Fibroblast of lung (primary cell): ENCODE measurements at regions not wholly inside any gene's neighbourhood (a gene's known extent, or its start where the extent isn't known, plus 50 kb on each side); places are given as distances from the start of the nearest gene placed in this dataset.

Experiments
- DNase-seq, 2 donors: peaks; one replicate each; pipeline versions ENCODE4 v3.0.0 to v3.0.0-alpha.2; 2010; ENCODE audit warnings: low read depth in 2 of 2
- H2AFZ ChIP-seq: 2 replicates; pipeline ENCODE4 v1.5.1; 2012; ENCODE audit warnings: low read length, control low read depth, inconsistent platforms
- H3K27ac ChIP-seq: 2 replicates; pipeline ENCODE4 v1.5.1; 2011; ENCODE audit warnings: low read length, control low read depth; ENCODE audit not compliant: insufficient read depth
- H3K27me3 ChIP-seq: 2 replicates; pipeline ENCODE4 v1.5.1; 2011; ENCODE audit warnings: mild to moderate bottlenecking, low read length; ENCODE audit not compliant: control insufficient read depth, insufficient read depth
- H3K36me3 ChIP-seq: 2 replicates; pipeline ENCODE4 v1.5.1; 2011; ENCODE audit warnings: low read length; ENCODE audit not compliant: control insufficient read depth, insufficient read depth
- H3K4me1 ChIP-seq: 2 replicates; pipeline ENCODE4 v1.5.1; 2011; ENCODE audit warnings: low read length; ENCODE audit not compliant: control insufficient read depth, insufficient read depth; ENCODE audit errors: extremely low read depth
- H3K4me2 ChIP-seq: 2 replicates; pipeline ENCODE4 v1.5.1; 2011; ENCODE audit warnings: low read length, control low read depth; ENCODE audit not compliant: insufficient read depth; ENCODE audit errors: extremely low read depth
- H3K4me3 ChIP-seq, 4 experiments: fragments of 200-600 bp in 1 of 4; sonication (generic) in 1 of 4; replicated peaks in 1 of 4; 2 replicates each; pipeline ENCODE4 v1.5.1; 2011 to 2016; ENCODE audit warnings: low read length in 4 of 4, low read depth in 3 of 4, mild to moderate bottlenecking in 3 of 4, control low read depth in 2 of 4, inconsistent platforms in 1 of 4, mixed read lengths in 1 of 4; ENCODE audit not compliant: insufficient read depth in 1 of 4; ENCODE audit errors: control extremely low read depth in 1 of 4
- H3K79me2 ChIP-seq: 2 replicates; pipeline ENCODE4 v1.5.1; 2012; ENCODE audit warnings: mild to moderate bottlenecking, low read length, inconsistent platforms; ENCODE audit not compliant: control insufficient read depth, insufficient read depth
- H3K9ac ChIP-seq: 2 replicates; pipeline ENCODE4 v1.5.1; 2011; ENCODE audit warnings: mild to moderate bottlenecking, low read length, control low read depth; ENCODE audit not compliant: insufficient read depth
- H3K9me3 ChIP-seq: 2 replicates; pipeline ENCODE4 v1.5.1; 2012; ENCODE audit warnings: low read depth, low read length; ENCODE audit not compliant: control insufficient read depth, insufficient read depth
- H4K20me1 ChIP-seq: 2 replicates; pipeline ENCODE4 v1.5.1; 2011; ENCODE audit warnings: low read length; ENCODE audit not compliant: control insufficient read depth, insufficient read depth; ENCODE audit errors: extremely low read depth
- EZH2 ChIP-seq: IDR thresholded peaks from 2 replicates; pipeline ENCODE4 v1.5.1; 2012; ENCODE audit warnings: low read length, control low read depth, mild to moderate bottlenecking; ENCODE audit errors: missing control alignments
- TF ChIP-seq, protein P1 (sequence below), 2 donors: IDR thresholded peaks in 1 of 2; conservative IDR thresholded peaks in 1 of 2; 1 replicate in 1 of 2; 2 replicates in 1 of 2; pipeline ENCODE4 v1.5.1; 2011 to 2012; ENCODE audit warnings: low read length in 2 of 2, control low read depth in 1 of 2, inconsistent platforms in 1 of 2, low read depth in 1 of 2, mild to moderate bottlenecking in 1 of 2

DNA sequence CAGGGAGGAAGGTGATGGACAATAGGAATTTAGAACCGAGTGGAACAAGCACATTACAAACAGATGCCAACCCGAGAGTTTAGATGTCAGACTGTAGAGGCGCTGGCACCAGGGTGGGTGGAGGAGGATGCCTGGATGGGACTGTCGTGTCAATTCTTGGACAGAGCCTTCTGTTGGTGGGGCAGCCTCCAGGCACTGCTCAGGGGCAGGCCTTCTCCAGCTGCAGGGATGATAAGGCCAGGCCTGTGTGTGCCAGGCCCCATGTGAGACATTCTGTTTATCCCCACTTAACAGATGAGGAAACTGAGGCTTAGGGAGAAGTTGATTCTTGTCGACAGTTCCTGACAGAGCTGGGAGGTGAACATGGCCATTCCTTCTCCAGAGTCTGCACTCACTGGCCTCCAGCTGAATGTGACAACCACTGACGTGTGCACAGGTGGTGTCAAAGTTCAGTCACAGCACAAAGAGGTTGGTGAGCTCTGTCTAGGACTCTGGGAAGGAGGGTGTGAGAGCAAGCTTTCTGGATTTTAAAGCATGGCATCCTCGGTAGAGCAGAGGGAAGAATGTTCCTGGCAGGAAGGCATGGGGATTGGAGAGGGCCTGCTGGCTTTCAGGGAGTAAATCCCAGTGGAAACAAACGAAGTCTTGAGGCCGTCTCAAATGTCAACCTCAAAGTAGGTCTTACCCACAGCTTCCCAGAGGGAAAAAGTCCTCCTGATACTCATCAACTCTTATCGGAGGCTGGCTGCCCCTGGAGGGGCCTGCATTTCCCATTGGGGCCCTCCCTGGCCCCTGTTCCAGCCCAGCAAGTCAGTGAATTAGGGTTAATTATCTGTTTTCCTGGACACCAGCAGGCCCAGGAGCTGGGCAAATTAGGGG, 52.4 kb downstream of the GLI2 start:
- no peak overlapping the region for H3K27ac ChIP-seq
- DNase-seq: no peak
- H3K36me3 ChIP-seq: no peaks in the 10 kb centered on the region
- H3K27me3 ChIP-seq: no peaks in the 10 kb centered on the region
- TF ChIP-seq EZH2: no peak
- TF ChIP-seq, protein P1, sequence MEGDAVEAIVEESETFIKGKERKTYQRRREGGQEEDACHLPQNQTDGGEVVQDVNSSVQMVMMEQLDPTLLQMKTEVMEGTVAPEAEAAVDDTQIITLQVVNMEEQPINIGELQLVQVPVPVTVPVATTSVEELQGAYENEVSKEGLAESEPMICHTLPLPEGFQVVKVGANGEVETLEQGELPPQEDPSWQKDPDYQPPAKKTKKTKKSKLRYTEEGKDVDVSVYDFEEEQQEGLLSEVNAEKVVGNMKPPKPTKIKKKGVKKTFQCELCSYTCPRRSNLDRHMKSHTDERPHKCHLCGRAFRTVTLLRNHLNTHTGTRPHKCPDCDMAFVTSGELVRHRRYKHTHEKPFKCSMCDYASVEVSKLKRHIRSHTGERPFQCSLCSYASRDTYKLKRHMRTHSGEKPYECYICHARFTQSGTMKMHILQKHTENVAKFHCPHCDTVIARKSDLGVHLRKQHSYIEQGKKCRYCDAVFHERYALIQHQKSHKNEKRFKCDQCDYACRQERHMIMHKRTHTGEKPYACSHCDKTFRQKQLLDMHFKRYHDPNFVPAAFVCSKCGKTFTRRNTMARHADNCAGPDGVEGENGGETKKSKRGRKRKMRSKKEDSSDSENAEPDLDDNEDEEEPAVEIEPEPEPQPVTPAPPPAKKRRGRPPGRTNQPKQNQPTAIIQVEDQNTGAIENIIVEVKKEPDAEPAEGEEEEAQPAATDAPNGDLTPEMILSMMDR (conservative IDR thresholded peaks at IDR 0.05 in 1 of 2, IDR thresholded peaks at IDR 0.05 in 1 of 2; ENCODE audit: low read depth in 1 of 2, low read length in 2 of 2): no peak
- peaks cover 3% of the 10 kb centered on the region for H3K79me2 ChIP-seq
- no peak overlapping the region for H3K9ac ChIP-seq
- H4K20me1 ChIP-seq: peaks cover 3% of the 10 kb centered on the region
- H3K9me3 ChIP-seq: no peaks in the 10 kb centered on the region
- H3K4me2 ChIP-seq: no peak overlapping the region
- H2AFZ ChIP-seq: no peak overlapping the region
- H3K4me1 ChIP-seq: peaks cover 3% of the 10 kb centered on the region
- no peak overlapping the region for H3K4me3 ChIP-seq

DNA sequence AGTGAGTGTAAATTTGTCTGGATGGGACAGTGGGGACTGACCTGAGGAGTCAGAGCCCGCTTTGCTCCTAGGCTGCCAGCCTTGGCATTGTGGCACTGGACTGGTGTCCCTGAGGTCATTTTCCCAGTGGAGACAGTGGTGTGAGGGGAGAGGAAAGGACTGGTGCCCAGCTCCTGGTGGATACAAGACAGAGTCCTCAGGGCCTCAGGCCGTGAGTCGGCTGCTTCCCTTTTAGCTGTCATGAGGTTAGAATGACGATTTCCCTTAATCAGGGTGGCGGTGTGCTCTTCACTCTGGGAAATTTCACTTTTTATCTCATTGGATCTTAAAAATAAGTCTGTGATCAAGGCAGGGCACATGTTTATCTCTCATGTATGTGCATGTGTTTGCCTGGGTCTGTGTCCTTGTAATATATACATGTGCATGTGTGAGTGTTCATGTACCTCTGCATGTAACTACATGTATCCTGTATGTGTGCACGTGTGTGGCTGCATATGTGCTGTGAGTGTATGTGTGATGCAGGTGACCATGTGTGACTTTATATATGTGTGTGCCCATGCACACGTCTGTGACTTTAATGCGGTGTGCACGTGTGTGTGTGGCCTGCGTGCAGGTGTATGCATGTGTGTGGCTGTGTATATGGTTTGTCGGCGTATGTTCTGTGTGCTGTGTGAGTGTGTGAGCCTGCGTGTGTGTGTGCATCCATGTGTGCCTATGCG, 55.7 kb downstream of the GLI2 start:
- Histone ChIP-seq H3K9me3 (no peaks in the 10 kb centered on the region), H3K27ac (no peak overlapping the region), H4K20me1 (peaks cover 3% of the 10 kb centered on the region), H3K79me2 (peaks cover 3% of the 10 kb centered on the region), H3K4me3 (no peak overlapping the region), H3K9ac (no peak overlapping the region), H3K4me2 (no peak overlapping the region), H3K36me3 (no peaks in the 10 kb centered on the region), H2AFZ (no peak overlapping the region), H3K27me3 (no peaks in the 10 kb centered on the region), H3K4me1 (peaks cover 8% of the 10 kb centered on the region)
- DNase-seq: no peak
- TF ChIP-seq, protein P1 (conservative IDR thresholded peaks at IDR 0.05 in 1 of 2, IDR thresholded peaks at IDR 0.05 in 1 of 2; ENCODE audit: low read depth in 1 of 2, low read length in 2 of 2): no peak
- no peak for TF ChIP-seq EZH2

GRCh38 chr2:120791962-120792297, 56.3 kb downstream of the GLI2 start:
- H3K4me2 ChIP-seq: no peak overlapping the region
- H2AFZ ChIP-seq: no peak overlapping the region
- peak in 1 of 2 donors; percentile 87 for DNase-seq
- TF ChIP-seq EZH2: no peak
- TF ChIP-seq, protein P1 (conservative IDR thresholded peaks at IDR 0.05 in 1 of 2, IDR thresholded peaks at IDR 0.05 in 1 of 2; ENCODE audit: low read depth in 1 of 2, low read length in 2 of 2): no peak
- H3K4me3 ChIP-seq: no peak overlapping the region
- H4K20me1 ChIP-seq: no peaks in the 10 kb centered on the region
- no peak overlapping the region for H3K27ac ChIP-seq
- no peaks in the 10 kb centered on the region for H3K9me3 ChIP-seq
- no peak overlapping the region for H3K9ac ChIP-seq
- no peaks in the 10 kb centered on the region for H3K79me2 ChIP-seq
- no peaks in the 10 kb centered on the region for H3K36me3 ChIP-seq
- peaks cover 8% of the 10 kb centered on the region for H3K4me1 ChIP-seq
- no peaks in the 10 kb centered on the region for H3K27me3 ChIP-seq
